ENCODE measurements at regions not wholly inside any gene's neighbourhood (a gene's known extent, or its start where the extent isn't known, plus 50 kb on each side); places are given as distances from the start of the nearest gene placed in this dataset.

- no peak for TF ChIP-seq EZH2phosphoT487 (IDR thresholded peaks at IDR 0.05; ENCODE audit: borderline replicate concordance)
- TF ChIP-seq ATF3 (IDR thresholded peaks at IDR 0.05), result no peak
Measured at GRCh38 chr21:22393324-22393723, 1395.1 kb downstream of the NCAM2 start (continued).

GRCh38 chr21:22395965-22396364 lies 1397.8 kb downstream of the NCAM2 start:
- Histone ChIP-seq H3K4me1 (ENCODE audit: control insufficient read depth in 1 of 2, insufficient read depth in 2 of 2, low read length in 2 of 2) (no peaks in the 10 kb centered on the region), H3K9me2 (ENCODE audit: insufficient read depth) (no peaks in the 10 kb centered on the region), H3K36me3 (ENCODE audit: control insufficient read depth in 1 of 2, insufficient read depth in 2 of 2, low read length in 2 of 2) (no peaks in the 10 kb centered on the region), H3K79me2 (ENCODE audit: insufficient read depth, low read length) (no peaks in the 10 kb centered on the region), H3K4me2 (ENCODE audit: low read length) (no peak overlapping the region), H3K27me3 (ENCODE audit: insufficient read depth, low read length) (no peaks in the 10 kb centered on the region), H3K9me3 (ENCODE audit: control insufficient read depth in 1 of 2, insufficient read depth in 1 of 2, low read depth in 1 of 2, low read length in 2 of 2) (peaks cover 3 to 17% of the 10 kb centered on the region in 2 experiments; a peak in 3 of 4 replicates), H2AFZ (ENCODE audit: low read depth, low read length, poor library complexity, severe bottlenecking) (no peak overlapping the region), H3K4me3 (replicated peaks in 1 of 2; ENCODE audit: low read depth in 1 of 2, low read length in 2 of 2) (no peak overlapping the region), H4K20me1 (ENCODE audit: insufficient read depth) (no peaks in the 10 kb centered on the region), H3K27ac (ENCODE audit: low read depth, low read length) (no peak overlapping the region), H3K9ac (ENCODE audit: low read length) (no peak overlapping the region)
- no peak for DNase-seq (ENCODE audit: low read depth, low spot score)
- ATAC-seq, result no peak
- intact Hi-C loops (cut with micrococcal nuclease), result no loop called here
- no peak for TF ChIP-seq CBX3 (IDR thresholded peaks at IDR 0.05; ENCODE audit: low read depth)
- no peak for TF ChIP-seq EZH2phosphoT487 (IDR thresholded peaks at IDR 0.05; ENCODE audit: borderline replicate concordance)
- no peak for TF ChIP-seq ZNF274 (IDR thresholded peaks at IDR 0.05; ENCODE audit: low read depth, low read length)
- no peak for TF ChIP-seq POLR2A (IDR thresholded peaks at IDR 0.05; ENCODE audit: borderline replicate concordance, extremely low read depth, insufficient read depth, insufficient read length)
- TF ChIP-seq SP1 (IDR thresholded peaks at IDR 0.05; ENCODE audit: low read depth), result no peak
- no peak for TF ChIP-seq EGR1 (IDR thresholded peaks at IDR 0.05; ENCODE audit: low read depth)
- TF ChIP-seq EZH2 (IDR thresholded peaks at IDR 0.05), result no peak
- TF ChIP-seq POLR2AphosphoS5 (IDR thresholded peaks at IDR 0.05; ENCODE audit: low read depth, low read length), result no peak
- no peak for TF ChIP-seq ATF3 (IDR thresholded peaks at IDR 0.05)
- no peak for TF ChIP-seq ELF1 (IDR thresholded peaks at IDR 0.05; ENCODE audit: borderline replicate concordance, low read depth)
- no peak for TF ChIP-seq FOSL1 (IDR thresholded peaks at IDR 0.05; ENCODE audit: low read depth)
- TF ChIP-seq SRF (IDR thresholded peaks at IDR 0.05; ENCODE audit: low read depth), result no peak
- TF ChIP-seq ZFX (IDR thresholded peaks at IDR 0.05), result no peak
- TF ChIP-seq ZBTB33 (IDR thresholded peaks at IDR 0.05; ENCODE audit: extremely low read depth, insufficient replicate concordance, low read length), result no peak
- no peak for TF ChIP-seq CTCF (IDR thresholded peaks at IDR 0.05 in 2 of 3, conservative IDR thresholded peaks at IDR 0.05 in 1 of 3; ENCODE audit: borderline replicate concordance in 1 of 3, insufficient read depth in 1 of 3, low read depth in 2 of 3, low read length in 2 of 3)
- no peak for TF ChIP-seq JUND (IDR thresholded peaks at IDR 0.05)
- TF ChIP-seq RAD21 (IDR thresholded peaks at IDR 0.05; ENCODE audit: low read depth), result no peak
- TF ChIP-seq MAX (IDR thresholded peaks at IDR 0.05), result no peak
- no peak for TF ChIP-seq SIN3A (IDR thresholded peaks at IDR 0.05; ENCODE audit: low read depth)
- no peak for TF ChIP-seq TCF7L2 (IDR thresholded peaks at IDR 0.05; ENCODE audit: borderline replicate concordance, extremely low read depth, insufficient read depth, insufficient read length)
- RAD21 ChIA-PET (ENCODE audit: low non-redundant PET in 1 of 2, low total read pairs in 2 of 2, uncharacterized antibody in 2 of 2, unreplicated experiment in 2 of 2), result no interaction called here
- CTCF ChIA-PET, result no interaction called here
- POLR2A ChIA-PET, result no interaction called here
- no TSS peak for BruUV-seq (replicated peaks)

Measured in HCT116 (cell line).